ENCODE measurements at regions not wholly inside any gene's neighbourhood (a gene's known extent, or its start where the extent isn't known, plus 50 kb on each side); places are given as distances from the start of the nearest gene placed in this dataset.

- TF ChIP-seq PKNOX1 (IDR thresholded peaks at IDR 0.05) (no peak), BHLHE40 (IDR thresholded peaks at IDR 0.05; ENCODE audit: borderline replicate concordance) (no peak), TARDBP (IDR thresholded peaks at IDR 0.05) (no peak), ELF4 (IDR thresholded peaks at IDR 0.05) (no peak), ARNT (IDR thresholded peaks at IDR 0.05) (no peak), L3MBTL2 (conservative IDR thresholded peaks at IDR 0.05) (no peak), FOXK2 (IDR thresholded peaks at IDR 0.05) (no peak), LEF1 (IDR thresholded peaks at IDR 0.05; ENCODE audit: borderline replicate concordance) (no peak), SP1 (IDR thresholded peaks at IDR 0.05) (no peak), SUZ12 (IDR thresholded peaks at IDR 0.05) (no peak)
Measured at GRCh38 chr1:232372841-232373440, 257.0 kb downstream of the SIPA1L2 start.
